ENCODE measurements at regions not wholly inside any gene's neighbourhood (a gene's known extent, or its start where the extent isn't known, plus 50 kb on each side); places are given as distances from the start of the nearest gene placed in this dataset.
"Not testable (repeated sequence)": the region's sequence is repeated elsewhere in the genome, so short reads cannot be mapped to it uniquely, and the experiment has no call there.

DNA sequence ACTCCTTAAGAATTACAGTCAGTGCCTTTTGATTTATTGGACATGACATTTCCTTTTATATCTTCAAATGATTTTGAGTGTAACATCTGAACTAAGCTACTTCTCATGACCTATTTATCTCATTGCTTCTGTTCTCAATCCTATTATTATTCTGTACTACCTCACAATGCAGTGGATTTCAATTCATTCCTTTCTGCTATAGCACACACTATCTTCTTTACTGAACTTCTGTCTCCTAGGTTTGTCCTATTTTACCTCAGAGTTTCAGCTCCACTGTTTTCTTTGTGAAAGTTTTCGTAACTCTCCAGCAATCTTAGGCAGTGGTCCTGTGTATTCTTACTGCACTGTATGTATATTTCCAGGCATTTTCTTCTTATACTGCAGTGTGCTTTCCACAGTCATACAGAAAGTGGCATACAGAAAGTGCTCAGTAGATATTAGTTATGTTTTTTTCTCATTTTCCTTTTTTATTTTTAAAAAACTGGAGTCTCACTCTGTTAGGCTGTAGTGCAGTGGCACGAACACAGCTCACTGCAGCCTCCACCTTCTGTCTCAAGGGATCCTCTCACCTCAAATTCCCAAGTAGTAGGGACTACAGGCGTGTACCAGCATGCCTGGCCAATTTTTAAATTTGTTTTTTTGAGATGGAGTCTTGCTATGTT lies 368.6 kb upstream of the RGS6 start:
- DNase-seq (ENCODE audit: low read depth in 2 of 2): no peak

DNA sequence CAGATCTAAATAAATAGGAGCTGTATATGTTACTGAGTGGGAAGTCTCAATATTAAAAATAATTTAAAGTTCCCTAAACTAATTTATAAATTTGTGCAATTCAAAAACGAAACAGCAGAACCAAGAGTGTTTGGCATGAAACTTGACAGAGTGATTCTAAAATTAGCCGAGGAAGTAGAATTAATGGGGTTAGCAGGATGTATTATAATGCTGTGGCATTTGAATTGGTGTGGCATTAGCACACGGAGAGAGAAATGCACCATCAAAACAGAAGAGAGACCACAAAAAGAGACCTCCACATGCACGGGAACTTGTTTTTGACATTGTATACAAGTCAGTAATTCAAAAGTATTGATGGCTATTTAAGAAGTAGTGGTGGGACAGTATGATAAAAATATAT lies 366.0 kb upstream of the RGS6 start:
- no peak for DNase-seq (ENCODE audit: low read depth in 2 of 2)

- DNase-seq (ENCODE audit: low read depth in 2 of 2): not testable (repeated sequence)
These were observed 364.6 kb upstream of the RGS6 start for GRCh38 chr14:71567499-71568133.

DNA sequence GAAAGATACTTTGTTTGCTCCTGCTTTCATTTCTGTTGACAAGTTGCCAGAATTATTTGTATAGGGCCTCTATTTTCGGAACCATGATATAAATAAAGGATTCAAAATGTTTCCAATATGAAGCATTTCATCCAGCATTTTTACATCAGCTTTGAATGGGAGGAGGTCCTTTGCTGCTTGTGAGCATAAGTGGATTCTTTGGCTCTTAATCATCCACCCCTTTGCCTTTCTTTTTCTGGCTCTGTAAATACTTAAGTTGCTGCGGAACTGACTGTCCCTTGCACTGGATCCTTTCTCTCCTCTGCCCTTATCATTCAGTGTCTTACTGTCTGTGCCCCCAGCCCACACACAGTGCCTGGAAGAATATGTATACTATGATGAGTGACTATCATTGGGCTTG lies 357.3 kb upstream of the RGS6 start:
- DNase-seq (ENCODE audit: low read depth in 2 of 2): no peak

DNA sequence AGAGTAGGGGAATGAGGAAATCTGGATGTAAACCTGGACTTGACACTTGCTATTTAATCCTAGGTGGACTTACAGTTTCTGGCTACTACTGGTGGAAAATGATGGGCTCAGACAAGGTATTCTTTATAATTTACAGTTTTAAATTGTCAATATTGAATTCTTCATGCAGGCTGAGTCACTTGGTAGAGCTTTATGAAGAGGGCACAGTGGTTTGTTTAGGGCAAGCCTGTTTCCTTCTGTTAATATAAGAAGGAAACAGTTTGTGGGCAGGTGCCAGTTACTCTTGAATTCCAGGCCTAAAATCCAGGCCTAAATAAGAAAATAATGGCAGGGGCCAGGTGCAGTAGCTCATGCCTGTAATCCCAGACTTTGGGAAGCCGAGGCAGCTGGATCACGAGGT lies 355.8 kb upstream of the RGS6 start:
- DNase-seq (ENCODE audit: low read depth in 2 of 2): no peak

DNA sequence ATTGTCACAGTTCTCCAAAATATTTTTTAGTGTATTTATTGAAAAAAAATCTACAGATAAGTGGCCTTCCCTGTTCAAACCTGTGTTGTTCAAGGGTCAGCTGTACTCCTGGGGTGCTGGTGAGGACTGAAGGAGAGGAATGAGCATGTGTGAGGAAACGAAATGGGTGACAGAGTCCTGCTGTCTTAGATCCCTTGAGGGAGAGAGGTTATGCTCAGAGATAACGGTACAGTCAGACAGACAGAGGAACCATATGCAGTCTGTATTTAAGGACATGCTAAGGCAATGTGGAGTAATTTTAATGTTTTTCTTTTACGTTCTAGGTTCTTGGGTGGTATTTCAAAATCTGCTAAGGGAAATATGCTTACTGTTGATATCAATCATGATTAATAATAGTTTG lies 352.9 kb upstream of the RGS6 start:
- DNase-seq (ENCODE audit: low read depth in 2 of 2): no peak

- no peak for DNase-seq (ENCODE audit: low read depth in 2 of 2)
These were observed 349.5 kb upstream of the RGS6 start for GRCh38 chr14:71582705-71583104.

- no peak for DNase-seq (ENCODE audit: low read depth in 2 of 2)
These were observed 349.0 kb upstream of the RGS6 start for GRCh38 chr14:71583194-71583593.

DNA sequence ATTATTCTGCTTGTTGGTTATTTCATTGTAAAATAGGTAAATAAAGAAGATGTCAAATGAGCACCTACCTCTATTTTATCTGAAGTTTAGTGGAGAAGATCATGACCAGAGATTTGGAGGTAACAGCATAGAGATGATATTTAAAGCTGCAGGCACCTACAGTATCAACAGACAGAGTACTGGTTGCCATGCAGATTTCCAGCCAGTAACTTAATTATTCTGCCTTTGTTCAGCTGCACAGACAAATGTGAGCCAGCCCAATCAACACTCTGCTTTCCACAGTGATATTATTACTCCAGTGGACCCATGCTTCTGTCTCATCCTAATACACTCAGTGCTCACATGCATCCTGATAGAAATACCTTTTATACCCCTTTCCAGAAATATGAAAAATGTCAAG lies 348.5 kb upstream of the RGS6 start:
- no peak for DNase-seq (ENCODE audit: low read depth in 2 of 2)

DNA sequence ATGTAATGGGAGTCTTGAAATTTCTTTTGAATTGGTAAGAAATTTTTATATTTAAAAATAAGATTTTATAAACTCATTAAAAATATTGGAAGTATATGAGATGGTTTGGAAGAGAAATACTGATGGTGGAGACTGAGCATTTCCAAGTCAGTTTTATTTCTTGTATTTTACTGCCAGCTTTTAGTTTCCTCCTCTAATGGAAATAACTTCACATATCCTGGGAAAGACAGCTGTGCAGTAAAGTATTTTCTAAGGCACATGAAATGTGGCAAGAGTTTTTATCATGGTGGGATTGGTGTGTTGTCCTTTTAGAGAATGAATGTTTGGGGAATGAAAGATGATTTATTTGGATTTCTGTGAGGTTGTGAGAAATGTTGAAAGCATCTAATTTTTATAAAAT lies 346.9 kb upstream of the RGS6 start:
- no peak for DNase-seq (ENCODE audit: low read depth in 2 of 2)

DNA sequence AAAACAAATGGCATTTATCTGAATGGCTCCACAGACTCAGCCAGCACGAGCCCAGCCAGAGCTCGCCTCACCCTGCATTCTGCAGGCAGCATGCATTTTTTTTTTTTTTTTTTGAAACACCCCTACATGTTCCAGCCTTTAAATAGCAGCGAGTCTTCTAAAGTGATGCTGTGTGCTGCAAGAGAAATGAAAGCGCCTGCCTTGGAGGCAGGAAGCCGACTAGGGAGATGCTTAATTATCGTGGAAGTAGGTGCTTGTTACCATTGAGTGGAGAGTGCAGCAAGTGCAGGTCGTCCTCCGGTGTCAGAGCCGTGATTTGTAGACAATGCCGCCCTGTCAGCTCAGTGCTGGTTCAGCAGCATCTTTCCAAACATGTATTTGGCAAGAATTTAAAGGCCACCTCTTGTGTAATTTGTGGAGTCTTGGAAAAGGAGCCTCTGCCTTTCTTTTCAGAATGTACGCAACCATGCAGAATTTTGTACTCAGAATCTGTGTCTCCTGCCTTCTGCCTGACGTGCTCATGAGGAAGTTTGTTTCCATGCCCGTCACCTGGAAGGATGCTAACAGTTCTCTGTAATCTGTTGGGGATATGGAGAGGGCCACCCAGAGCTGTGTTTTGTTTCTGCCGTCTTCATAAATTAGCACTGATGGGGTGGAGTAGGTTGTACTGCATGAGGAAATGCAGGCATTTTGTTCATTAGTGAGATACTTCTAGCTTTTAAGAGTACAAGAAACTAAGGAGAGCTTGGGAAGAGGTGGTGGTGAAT lies 345.9 kb upstream of the RGS6 start:
- no peak for DNase-seq (ENCODE audit: low read depth in 2 of 2)

GRCh38 chr14:71588028-71588427 lies 344.2 kb upstream of the RGS6 start:
- DNase-seq (ENCODE audit: low read depth in 2 of 2): no peak

- DNase-seq (ENCODE audit: low read depth in 2 of 2): no peak
These were observed 343.5 kb upstream of the RGS6 start for GRCh38 chr14:71588576-71589215.

DNA sequence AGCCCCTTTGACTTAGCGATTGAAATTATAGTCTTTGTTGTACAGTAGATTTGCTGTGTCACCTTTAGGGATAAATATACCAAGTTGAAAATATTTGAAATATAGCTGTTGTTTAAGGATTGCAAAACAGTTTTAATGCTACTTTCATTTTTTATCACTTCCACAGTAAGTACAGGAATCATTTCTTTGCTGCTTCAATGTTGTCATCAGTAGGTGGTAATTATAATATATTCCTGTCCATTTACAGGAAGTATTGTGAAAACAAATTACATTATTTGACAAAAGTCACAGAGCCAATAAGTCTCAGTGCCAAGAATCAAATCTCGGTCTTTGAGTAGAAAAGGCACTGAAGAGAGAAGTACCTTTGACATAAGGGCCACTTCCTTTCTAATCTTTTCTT lies 342.6 kb upstream of the RGS6 start:
- DNase-seq (ENCODE audit: low read depth in 2 of 2): no peak

DNA sequence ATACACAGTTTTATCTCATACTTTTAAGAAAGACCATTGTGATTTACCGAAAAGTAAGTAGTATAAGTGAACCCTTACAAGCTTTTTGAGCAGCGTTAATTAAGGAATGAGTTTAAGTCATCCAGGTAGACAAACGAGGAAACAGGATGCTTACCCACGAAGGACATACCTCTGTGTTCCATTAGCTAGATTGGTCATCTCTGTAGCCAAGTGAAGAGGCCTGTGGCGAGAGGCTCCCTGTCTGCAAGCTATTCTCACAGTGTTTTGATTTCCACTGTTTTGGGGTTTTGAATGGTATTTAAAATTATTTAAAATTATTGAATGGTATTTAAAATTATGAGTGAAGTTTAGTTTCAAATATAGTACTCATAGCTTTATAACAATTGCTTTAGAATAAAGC lies 342.1 kb upstream of the RGS6 start:
- DNase-seq (ENCODE audit: low read depth in 2 of 2): no peak

DNA sequence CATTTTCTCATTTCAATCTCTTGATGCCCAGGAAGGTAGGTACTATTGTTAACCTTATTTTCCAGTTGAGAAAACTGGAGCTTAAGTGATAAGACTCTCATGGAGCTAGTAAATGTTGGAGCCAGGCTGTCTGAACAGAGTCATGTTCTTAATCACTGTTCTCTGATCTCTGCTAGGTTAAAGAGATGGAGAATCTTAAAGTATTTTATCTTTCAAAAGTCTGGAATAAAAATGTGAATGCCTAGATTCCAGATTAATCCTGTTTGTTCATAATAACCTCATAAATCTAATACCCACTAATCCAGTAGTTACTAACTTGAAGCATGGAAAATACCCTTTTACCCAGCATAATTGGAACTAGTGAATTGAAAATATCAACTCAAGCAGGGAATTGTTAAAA lies 341.0 kb upstream of the RGS6 start:
- no peak for DNase-seq (ENCODE audit: low read depth in 2 of 2)

GRCh38 chr14:71591929-71592328 lies 340.3 kb upstream of the RGS6 start:
- DNase-seq (ENCODE audit: low read depth in 2 of 2): no peak

DNA sequence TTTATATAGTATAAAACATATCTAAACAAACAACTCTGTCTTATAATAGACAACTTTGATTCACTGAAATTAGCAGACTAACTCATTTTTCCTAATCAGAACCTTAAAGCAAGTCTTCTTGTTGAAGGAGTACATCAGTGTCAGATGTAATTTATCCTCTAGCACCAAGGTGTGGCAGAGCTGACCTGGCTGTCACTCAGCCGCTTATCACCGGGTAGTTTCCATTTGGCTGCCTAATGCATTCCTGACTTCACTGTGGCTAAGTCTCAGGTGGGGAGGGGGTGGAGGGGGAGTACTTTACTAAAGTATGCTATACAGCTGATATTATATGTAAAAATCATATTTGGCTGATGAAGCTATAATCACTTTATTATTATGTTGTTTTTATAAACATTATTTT lies 339.9 kb upstream of the RGS6 start:
- DNase-seq (ENCODE audit: low read depth in 2 of 2): no peak

GRCh38 chr14:71593966-71594365 lies 338.3 kb upstream of the RGS6 start:
- DNase-seq (ENCODE audit: low read depth in 2 of 2): no peak

DNA sequence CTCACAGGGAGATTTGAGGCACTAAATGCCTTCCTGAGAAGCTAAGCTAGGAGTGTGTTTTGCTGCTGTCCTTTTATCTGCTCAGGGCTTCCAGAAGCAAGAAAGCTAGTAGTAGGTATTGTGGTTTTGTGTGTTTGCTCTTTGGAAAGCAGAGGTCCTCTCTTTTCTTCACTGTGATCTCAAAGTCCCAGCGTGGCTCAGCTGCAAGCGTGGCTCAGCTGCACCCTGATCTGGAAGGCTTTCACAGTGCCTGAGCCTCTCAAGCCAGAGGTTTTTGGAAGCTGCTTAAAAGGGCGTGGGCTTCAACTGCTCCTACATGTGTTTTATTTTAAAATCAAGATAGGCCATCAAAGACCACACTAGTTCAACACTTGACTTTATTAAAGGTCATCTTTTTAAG lies 337.4 kb upstream of the RGS6 start:
- DNase-seq (ENCODE audit: low read depth in 2 of 2): no peak

DNA sequence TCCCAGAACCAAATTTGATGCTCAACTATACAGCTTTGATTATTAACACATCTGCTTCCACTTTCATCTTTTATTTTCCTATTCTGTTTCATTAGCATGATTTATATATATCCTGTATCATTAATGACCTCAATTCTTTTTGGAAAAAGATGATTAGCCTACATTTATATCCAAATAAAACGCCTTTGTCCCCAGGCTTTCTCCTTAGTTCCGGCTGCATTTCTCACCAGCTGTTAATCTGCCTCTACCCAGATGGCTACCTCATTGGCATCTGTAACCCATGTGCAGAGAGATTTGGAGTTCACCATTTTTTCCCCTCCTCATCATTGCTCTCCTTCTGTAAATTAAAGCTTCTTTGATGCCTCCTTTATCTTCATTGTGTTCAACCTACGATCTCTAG lies 336.8 kb upstream of the RGS6 start:
- DNase-seq (ENCODE audit: low read depth in 2 of 2): no peak

- no peak for DNase-seq (ENCODE audit: low read depth in 2 of 2)
These were observed 334.8 kb upstream of the RGS6 start for GRCh38 chr14:71597287-71597920.

Measured in stimulated activated CD4-positive, alpha-beta T cell treated with anti-CD3 and anti-CD28 coated beads, Interleukin-4, amount 100 ng/mL, for 48 hours (primary cell).